Stimulated activated memory B cell treated with anti-CD40 and anti-IgM and Interleukin-4, amounts not matched to agents 10 μg/mL and 1 μg/mL and 100 μg/mL, for 72 hours (primary cell): ENCODE measurements at regions not wholly inside any gene's neighbourhood (a gene's known extent, or its start where the extent isn't known, plus 50 kb on each side); places are given as distances from the start of the nearest gene placed in this dataset.

ENCODE experiments used
- ATAC-seq: fragments of 150-1000 bp; cut with Tn5 transposase; 2 replicates; pipeline ENCODE4 v1.10.0; 2021
- H3K27ac Mint-ChIP-seq: one replicate; pipeline ENCODE4 v1.8.0; 2022; ENCODE audit warnings: mild to moderate bottlenecking, mixed read lengths
- H3K27me3 Mint-ChIP-seq: one replicate; pipeline ENCODE4 v1.8.0; 2022; ENCODE audit warnings: mixed read lengths
- H3K36me3 Mint-ChIP-seq: one replicate; pipeline ENCODE4 v1.8.0; 2022; ENCODE audit warnings: mixed read lengths
- H3K4me1 Mint-ChIP-seq: one replicate; pipeline ENCODE4 v1.8.0; 2022; ENCODE audit warnings: mixed read lengths
- H3K4me3 Mint-ChIP-seq: one replicate; pipeline ENCODE4 v1.8.0; 2022; ENCODE audit warnings: mild to moderate bottlenecking, moderate library complexity, mixed read lengths
- H3K9me3 Mint-ChIP-seq: one replicate; pipeline ENCODE4 v1.8.0; 2022; ENCODE audit warnings: mixed read lengths

DNA sequence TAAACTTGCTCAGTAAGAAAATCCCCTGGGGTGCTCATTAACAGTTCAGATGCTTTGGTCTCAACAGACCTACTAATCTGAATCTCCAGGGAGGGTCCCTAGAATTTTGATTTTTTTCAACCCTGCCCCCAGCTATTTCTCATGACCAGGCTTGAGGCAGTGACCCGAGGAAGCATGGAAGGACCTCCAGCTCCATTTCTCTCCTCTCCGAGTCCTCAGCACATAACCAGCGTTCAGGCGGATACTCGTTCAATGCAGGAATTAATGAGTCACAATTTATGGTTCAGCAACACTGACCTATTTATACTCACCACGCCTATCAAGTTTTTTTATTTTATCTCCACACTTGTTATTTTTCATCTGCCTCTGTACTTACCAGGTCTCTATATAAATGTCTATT lies 369.2 kb upstream of the CDH4 start:
- Mint-ChIP-seq H3K9me3 (no peaks in the 10 kb centered on the region), H3K27ac (no peak overlapping the region), H3K4me3 (no peak overlapping the region), H3K36me3 (no peaks in the 10 kb centered on the region), H3K27me3 (no peaks in the 10 kb centered on the region), H3K4me1 (no peaks in the 10 kb centered on the region)
- no peak for ATAC-seq

DNA sequence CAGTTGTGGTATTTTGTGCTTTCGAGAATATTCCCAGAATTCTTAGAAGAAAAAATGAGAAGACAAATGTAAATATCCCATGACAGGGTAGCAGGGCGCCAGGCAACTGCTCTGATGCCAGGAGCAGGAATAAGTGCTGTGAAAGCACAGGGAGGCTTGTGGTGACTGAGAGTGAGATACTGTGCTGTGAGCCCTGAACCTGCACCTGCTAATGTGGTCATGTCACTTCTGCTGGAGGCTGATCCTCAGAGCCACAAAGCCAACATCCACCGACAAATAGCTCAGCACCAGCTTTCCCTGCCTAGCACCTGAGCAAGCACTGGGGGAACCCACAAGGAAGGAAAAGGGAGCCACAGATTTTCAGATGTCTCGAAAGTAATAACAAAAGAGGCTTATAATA lies 368.6 kb upstream of the CDH4 start:
- Mint-ChIP-seq H3K4me1 (no peaks in the 10 kb centered on the region), H3K27me3 (no peaks in the 10 kb centered on the region), H3K36me3 (no peaks in the 10 kb centered on the region), H3K4me3 (no peak overlapping the region), H3K27ac (no peak overlapping the region), H3K9me3 (no peaks in the 10 kb centered on the region)
- ATAC-seq = no peak

DNA sequence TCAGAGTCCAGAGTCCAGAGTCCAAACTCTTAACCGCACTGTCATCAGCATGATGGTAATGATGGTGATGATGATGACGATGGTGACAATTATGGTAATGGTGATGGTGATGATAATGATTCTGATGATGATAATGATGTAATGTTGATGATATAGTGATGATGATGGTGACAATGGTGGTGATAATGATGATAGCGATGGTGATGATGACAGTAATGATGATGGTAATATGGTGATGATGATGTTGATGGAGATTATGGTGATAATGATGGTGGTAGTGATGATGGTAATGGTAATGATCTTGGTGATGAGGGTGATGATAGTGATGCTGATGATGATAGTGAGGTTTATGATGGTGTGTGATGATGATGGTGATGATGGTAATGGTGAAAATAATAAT lies 367.8 kb upstream of the CDH4 start:
- no peaks in the 10 kb centered on the region for H3K36me3 Mint-ChIP-seq
- no peaks in the 10 kb centered on the region for H3K4me1 Mint-ChIP-seq
- no peaks in the 10 kb centered on the region for H3K27me3 Mint-ChIP-seq
- ATAC-seq = no peak
- H3K9me3 Mint-ChIP-seq = no peaks in the 10 kb centered on the region
- H3K27ac Mint-ChIP-seq = no peak overlapping the region
- H3K4me3 Mint-ChIP-seq = no peak overlapping the region

DNA sequence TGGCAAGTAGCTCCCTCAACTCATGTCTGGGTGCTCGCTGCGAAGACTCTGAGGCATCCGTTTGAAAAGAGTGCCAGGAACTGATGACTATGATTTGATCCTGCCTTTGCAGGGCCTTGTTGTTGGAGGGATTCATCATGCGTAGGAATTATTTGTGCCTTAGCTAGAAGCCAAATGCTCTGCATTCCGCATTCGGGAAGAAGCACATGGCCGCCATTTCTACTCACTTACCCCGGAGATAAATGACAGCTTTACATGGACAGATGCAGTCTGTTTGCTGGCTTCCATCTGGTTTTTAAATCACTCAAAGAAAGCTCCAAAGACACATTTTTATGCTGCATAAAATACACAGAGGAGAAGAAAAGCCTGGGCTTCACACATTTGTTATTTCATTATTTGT lies 363.3 kb upstream of the CDH4 start:
- Mint-ChIP-seq H3K9me3 (peaks cover 3% of the 10 kb centered on the region), H3K36me3 (no peaks in the 10 kb centered on the region), H3K4me1 (no peaks in the 10 kb centered on the region), H3K27ac (no peak overlapping the region), H3K27me3 (no peaks in the 10 kb centered on the region), H3K4me3 (no peak overlapping the region)
- ATAC-seq = no peak

DNA sequence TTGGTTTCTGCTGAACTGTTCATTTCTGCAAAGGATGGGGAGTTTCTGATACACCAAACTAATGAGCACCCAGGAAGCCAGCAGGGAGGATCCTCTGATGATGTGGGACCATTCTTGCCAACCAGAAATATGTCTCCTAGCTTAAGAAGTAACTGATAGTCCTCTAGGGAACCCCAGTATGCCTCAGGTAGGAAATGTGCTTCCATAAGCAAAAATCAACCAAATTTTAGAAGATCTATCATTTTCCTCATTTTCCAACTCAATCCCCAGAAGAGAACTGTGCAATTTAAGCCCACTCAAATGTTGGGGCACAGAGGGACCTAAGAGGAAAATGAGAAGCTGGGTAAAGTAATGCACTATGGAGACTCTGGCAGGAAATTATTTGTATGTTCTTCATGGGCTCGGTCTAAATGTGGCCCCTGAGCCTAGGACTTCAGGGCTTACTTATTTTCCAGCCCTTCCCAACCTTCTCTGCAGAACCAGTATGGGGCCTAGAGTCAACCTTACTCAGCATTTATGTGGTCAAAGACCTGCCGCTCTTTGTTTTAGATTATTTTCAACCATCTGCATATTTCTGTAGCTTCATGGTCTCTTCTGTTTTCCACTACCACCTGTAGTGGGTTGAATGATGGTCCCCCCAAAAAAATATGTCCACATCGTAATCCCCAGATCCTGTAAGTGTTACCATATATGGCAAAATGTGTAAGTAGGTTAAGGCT lies 359.8 kb upstream of the CDH4 start:
- H3K27ac Mint-ChIP-seq = no peak overlapping the region
- no peaks in the 10 kb centered on the region for H3K36me3 Mint-ChIP-seq
- peaks cover 3% of the 10 kb centered on the region for H3K9me3 Mint-ChIP-seq
- H3K27me3 Mint-ChIP-seq = no peaks in the 10 kb centered on the region
- H3K4me1 Mint-ChIP-seq = no peaks in the 10 kb centered on the region
- no peak overlapping the region for H3K4me3 Mint-ChIP-seq
- ATAC-seq = no peak

DNA sequence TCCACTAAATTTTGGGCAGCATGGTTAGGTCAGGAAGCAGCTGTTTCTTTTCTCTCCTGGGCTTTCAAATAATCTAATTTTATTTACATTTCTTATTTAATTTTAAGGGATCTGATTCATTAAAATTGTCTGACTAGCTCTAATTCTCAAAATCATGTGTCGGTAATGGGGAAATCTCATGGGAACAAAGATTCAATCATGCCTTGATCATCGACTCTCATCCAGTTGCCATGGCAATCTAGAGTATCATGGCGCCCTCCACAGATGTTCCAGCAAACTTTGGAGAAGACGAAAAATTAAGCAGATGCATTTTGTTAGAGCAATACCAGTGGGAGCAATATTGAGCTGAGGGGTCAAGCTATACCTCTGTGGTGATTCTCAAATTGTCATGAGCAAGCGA lies 358.0 kb upstream of the CDH4 start:
- Mint-ChIP-seq H3K4me3 (no peak overlapping the region), H3K27ac (no peak overlapping the region), H3K4me1 (no peaks in the 10 kb centered on the region), H3K9me3 (peaks cover 3% of the 10 kb centered on the region), H3K36me3 (no peaks in the 10 kb centered on the region), H3K27me3 (no peaks in the 10 kb centered on the region)
- ATAC-seq = no peak

DNA sequence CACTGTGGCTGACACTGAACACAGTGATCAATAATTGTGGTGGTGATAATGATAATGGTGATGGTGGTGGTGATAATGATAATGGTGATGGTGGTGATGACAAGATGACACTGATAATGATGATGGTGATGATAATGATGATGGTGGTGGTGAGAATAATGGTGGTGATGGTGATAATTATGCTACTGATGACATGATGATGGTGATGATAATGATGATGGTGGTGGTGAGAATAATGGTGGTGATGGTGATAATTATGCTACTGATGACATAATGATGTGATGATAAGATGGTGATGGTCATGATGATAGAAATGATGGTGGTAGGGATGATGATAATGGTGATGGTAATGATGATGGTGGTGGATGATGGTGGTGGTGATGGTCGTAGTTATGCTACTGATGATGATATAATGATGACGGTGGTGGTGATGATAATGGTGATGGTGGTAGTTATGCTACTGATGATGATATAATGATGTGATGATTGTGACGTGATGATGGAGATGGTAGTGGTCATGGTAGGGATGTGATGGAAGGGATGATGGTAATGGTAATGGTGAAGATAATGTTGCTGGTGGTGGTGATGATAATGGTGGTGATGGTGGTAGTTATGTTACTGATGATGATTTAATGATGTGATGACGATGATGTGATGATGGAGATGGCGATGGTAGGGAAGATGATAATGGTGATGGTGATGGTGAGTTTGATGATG lies 356.5 kb upstream of the CDH4 start:
- H3K4me1 Mint-ChIP-seq = no peaks in the 10 kb centered on the region
- no peak for ATAC-seq
- H3K9me3 Mint-ChIP-seq = peaks cover 3% of the 10 kb centered on the region
- no peaks in the 10 kb centered on the region for H3K36me3 Mint-ChIP-seq
- H3K27ac Mint-ChIP-seq = no peak overlapping the region
- H3K4me3 Mint-ChIP-seq = no peak overlapping the region
- H3K27me3 Mint-ChIP-seq = no peaks in the 10 kb centered on the region

DNA sequence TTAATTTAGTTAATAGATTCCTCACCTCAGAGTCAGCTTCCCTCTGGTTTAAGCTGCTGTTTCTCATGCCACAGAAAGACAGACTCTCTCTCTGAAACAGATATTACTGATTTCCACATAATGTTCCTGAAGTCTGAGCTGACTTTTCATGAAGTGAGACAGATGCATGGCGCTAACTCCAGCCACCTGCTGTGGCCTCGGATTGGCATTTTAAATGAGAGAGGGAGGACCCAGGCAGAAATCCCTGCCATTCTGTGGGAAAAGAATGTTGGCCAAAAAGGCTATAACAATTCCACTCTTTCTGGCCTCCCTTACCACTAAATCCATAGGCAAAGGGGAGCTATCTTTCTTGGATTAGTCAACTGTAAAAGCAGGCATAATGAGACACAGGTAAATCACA lies 354.1 kb upstream of the CDH4 start:
- Mint-ChIP-seq H3K9me3 (peaks cover 8% of the 10 kb centered on the region), H3K36me3 (no peaks in the 10 kb centered on the region), H3K4me1 (no peaks in the 10 kb centered on the region), H3K27me3 (no peaks in the 10 kb centered on the region), H3K27ac (no peak overlapping the region), H3K4me3 (no peak overlapping the region)
- ATAC-seq = no peak

DNA sequence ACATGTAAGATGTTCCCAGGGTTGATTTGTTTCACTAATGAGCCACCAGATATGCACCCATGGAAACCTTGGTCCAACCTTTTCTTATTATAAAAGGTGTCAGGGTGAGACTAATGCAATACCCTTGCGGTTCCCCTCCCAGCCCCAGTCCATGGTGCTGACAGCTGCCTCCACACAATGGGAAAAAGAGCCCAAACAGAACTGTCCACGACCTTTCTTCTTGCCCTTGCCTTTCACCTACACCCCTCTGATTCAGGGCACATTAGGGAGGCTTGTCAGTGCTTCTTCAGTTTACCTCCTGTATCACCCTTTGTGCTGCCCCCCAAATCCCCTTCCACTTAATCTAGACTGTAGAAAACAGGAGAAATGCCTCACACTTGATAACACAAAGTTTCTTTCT lies 352.7 kb upstream of the CDH4 start:
- no peak for ATAC-seq
- Mint-ChIP-seq H3K27me3 (no peaks in the 10 kb centered on the region), H3K9me3 (peaks cover 8% of the 10 kb centered on the region), H3K4me3 (no peak overlapping the region), H3K36me3 (no peaks in the 10 kb centered on the region), H3K4me1 (no peaks in the 10 kb centered on the region), H3K27ac (no peak overlapping the region)

DNA sequence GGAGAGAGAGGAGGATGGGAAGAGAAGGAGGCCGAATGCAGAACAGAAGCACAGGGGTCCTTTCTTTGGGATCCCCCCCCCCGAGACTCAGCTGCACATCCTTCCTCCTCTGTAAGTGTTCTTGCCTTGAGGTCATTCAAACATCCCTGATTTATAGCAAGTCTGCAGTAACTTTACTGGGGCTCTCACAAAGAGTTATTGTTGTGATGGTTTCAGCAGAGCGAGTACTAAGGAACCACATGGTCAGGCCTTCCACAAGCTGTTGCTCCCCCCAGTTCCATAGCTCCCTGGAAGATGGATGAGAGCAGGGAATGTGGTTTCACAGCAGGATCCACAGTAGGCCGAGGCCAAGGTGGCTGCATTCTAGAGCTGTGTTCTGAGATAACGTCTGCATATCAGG lies 351.4 kb upstream of the CDH4 start:
- H3K27ac Mint-ChIP-seq = no peak overlapping the region

DNA sequence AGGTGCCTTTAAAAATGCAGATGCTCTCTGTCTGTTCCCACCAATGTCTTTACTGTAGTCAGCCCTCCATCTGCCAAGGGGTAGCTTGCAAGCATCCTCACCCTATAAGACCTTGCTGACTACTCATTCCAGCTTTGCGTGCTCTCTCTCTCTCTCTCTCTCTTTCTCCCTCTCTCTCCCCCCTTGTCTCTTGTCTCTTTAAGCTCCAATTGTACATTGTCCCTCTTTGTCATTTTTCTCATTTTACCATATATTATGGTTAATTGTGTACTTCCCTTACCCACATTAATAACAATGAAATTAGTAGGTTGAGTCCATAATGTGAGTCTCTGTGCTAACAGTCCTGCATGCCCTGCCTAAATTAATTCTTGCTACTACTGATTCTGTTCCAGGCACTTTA lies 350.2 kb upstream of the CDH4 start:
- ATAC-seq = no peak
- Mint-ChIP-seq H3K4me1 (no peaks in the 10 kb centered on the region), H3K4me3 (no peak overlapping the region)

More for the DNA sequence above, 351.4 kb upstream of the CDH4 start:
- Mint-ChIP-seq H3K36me3 (no peaks in the 10 kb centered on the region), H3K4me3 (no peak overlapping the region), H3K9me3 (peaks cover 8% of the 10 kb centered on the region), H3K27me3 (no peaks in the 10 kb centered on the region), H3K4me1 (no peaks in the 10 kb centered on the region)
- ATAC-seq = no peak

DNA sequence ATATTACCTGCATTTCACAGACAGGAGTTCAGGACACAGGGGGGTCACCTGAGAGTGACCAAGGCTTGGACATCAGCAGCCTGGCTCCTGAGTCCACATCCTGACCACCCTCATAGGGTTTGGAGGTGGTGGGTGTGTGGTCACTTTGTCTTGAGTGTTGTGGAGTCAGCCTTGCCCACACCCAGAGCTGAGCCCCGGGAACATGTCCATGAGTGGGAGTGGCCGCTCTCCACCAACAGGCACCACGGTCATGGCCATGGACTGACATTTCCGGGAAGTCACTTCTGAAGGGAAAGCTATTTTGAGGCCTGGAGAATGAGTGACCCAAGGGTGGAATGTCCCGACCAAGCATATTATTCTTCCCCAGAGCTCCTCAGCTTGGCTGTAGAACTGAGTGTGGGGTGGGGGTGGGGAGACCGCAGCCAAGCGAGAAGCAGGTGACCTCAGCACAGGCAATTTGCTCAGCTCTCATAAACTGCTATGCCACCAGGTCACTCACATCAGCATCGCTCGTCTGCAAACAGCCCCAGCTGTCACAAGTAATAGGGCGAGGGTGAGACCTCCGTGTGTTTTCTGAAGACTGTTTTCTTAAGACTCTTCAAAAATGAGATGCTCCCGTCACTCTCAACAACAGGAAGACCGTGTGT lies 348.6 kb upstream of the CDH4 start:
- H3K4me3 Mint-ChIP-seq = no peak overlapping the region
- H3K27ac Mint-ChIP-seq = no peak overlapping the region
- no peak for ATAC-seq
- no peaks in the 10 kb centered on the region for H3K27me3 Mint-ChIP-seq
- H3K36me3 Mint-ChIP-seq = no peaks in the 10 kb centered on the region
- H3K9me3 Mint-ChIP-seq = peaks cover 8% of the 10 kb centered on the region
- H3K4me1 Mint-ChIP-seq = no peaks in the 10 kb centered on the region

More for the DNA sequence above, 350.2 kb upstream of the CDH4 start:
- no peaks in the 10 kb centered on the region for H3K27me3 Mint-ChIP-seq
- H3K9me3 Mint-ChIP-seq = peaks cover 8% of the 10 kb centered on the region
- no peak overlapping the region for H3K27ac Mint-ChIP-seq
- H3K36me3 Mint-ChIP-seq = no peaks in the 10 kb centered on the region

DNA sequence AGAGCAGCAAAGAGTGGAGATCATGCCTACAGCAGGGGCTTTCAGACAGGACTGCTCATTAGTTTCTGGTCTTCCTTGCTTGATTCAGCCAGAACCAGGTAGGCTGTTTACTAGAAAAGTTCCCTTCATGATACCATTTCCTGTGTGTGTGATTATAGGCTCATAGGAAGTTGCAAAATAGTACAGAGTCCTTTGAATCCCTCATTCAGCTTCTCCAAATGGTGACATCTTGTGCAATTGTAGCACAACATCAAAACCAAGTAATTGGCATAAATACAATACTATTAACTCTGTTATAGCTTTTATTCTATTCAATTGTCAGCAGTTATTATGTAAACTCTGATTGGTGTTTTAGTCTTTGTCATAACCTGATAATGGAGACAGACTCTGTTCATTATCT lies 347.3 kb upstream of the CDH4 start:
- H3K27me3 Mint-ChIP-seq = no peaks in the 10 kb centered on the region
- H3K9me3 Mint-ChIP-seq = peaks cover 10% of the 10 kb centered on the region
- H3K4me1 Mint-ChIP-seq = no peaks in the 10 kb centered on the region
- H3K36me3 Mint-ChIP-seq = no peaks in the 10 kb centered on the region
- no peak for ATAC-seq
- H3K27ac Mint-ChIP-seq = no peak overlapping the region
- H3K4me3 Mint-ChIP-seq = no peak overlapping the region

DNA sequence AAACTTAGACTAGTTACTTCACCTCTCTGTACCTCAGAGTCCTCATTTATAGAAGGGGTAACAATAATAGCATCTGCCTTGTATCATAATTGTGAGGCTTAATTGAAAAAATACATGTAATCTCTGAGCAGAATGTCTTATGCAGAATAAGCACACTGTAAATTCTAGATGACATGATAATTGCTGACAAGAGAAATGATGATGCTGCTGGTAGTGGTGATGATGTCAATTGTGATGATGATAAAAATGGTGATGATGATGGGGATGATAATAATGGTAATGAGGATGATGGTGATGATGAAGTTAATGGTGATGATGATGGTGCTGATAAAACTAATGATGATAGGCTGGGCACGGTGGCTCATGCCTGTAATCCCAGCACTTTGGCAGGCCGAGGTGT lies 346.1 kb upstream of the CDH4 start:
- no peak overlapping the region for H3K4me3 Mint-ChIP-seq

DNA sequence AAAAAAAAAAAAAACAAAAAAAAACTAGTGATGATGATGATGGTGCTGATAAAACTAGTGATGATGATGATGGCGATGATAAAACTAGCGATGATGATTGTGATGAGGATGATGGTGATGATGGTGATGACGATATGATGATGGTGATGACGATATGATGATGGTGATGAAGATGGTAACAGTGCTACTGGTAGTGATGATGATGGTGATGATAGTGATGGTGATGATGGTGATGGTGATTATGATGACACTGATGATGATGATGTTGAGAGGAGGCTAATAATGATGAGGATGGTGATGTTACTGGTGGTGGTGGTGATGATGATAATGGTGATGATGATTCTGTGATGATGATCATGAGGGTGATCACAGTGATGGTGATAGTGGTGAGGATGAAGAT lies 345.5 kb upstream of the CDH4 start:
- Mint-ChIP-seq H3K9me3 (peaks cover 10% of the 10 kb centered on the region), H3K27me3 (no peaks in the 10 kb centered on the region), H3K4me1 (no peaks in the 10 kb centered on the region), H3K27ac (no peak overlapping the region), H3K36me3 (no peaks in the 10 kb centered on the region), H3K4me3 (no peak overlapping the region)
- no peak for ATAC-seq

More for the DNA sequence above, 346.1 kb upstream of the CDH4 start:
- no peak for ATAC-seq
- Mint-ChIP-seq H3K36me3 (no peaks in the 10 kb centered on the region), H3K27ac (no peak overlapping the region), H3K27me3 (no peaks in the 10 kb centered on the region), H3K4me1 (no peaks in the 10 kb centered on the region), H3K9me3 (peaks cover 10% of the 10 kb centered on the region)

DNA sequence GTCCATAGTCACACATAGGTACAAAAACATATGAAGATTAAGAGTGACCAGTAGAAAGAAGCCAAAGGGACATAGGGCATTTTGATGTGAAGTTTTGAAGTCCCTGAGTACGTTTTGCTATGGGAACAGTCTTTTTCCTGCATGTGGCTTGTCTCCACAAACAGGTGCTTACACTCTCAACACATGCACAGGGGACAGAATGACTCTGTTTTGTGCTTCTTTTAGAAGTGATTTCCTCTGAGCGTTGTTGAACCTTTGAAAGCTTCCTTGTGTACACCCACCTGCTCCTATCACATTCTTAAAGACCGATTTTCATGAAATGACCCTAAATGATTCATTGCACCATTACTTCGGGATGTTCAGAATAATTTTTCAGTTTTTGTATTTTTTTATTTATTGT lies 338.8 kb upstream of the CDH4 start:
- H3K36me3 Mint-ChIP-seq = no peaks in the 10 kb centered on the region
- H3K4me3 Mint-ChIP-seq = no peak overlapping the region
- no peak overlapping the region for H3K27ac Mint-ChIP-seq
- H3K4me1 Mint-ChIP-seq = no peaks in the 10 kb centered on the region
- no peaks in the 10 kb centered on the region for H3K27me3 Mint-ChIP-seq
- ATAC-seq = no peak
- H3K9me3 Mint-ChIP-seq = peaks cover 25% of the 10 kb centered on the region
